OCI-LY3 (cell line): ENCODE measurements at regions not wholly inside any gene's neighbourhood (a gene's known extent, or its start where the extent isn't known, plus 50 kb on each side); places are given as distances from the start of the nearest gene placed in this dataset.

Source experiments
- CTCF ChIP-seq: fragments of 200-600, 300-600 bp; sonication (generic); IDR thresholded peaks from 2 replicates; pipeline ENCODE4 v1.5.1; 2014; ENCODE audit warnings: antibody characterized with exemption, low read length, low read depth
- EZH2phosphoT487 ChIP-seq: fragments of 200-600 bp; shearing (Covaris generic); IDR thresholded peaks from 2 replicates; pipeline ENCODE4 v1.6.1; 2018; ENCODE audit warnings: antibody characterized with exemption, mixed run types, low read depth

GRCh38 chr7:131268906-131269305 lies 58.8 kb upstream of the MKLN1 start:
- TF ChIP-seq EZH2phosphoT487, result no peak
- TF ChIP-seq CTCF, result no peak
